ENCODE measurements at regions not wholly inside any gene's neighbourhood (a gene's known extent, or its start where the extent isn't known, plus 50 kb on each side); places are given as distances from the start of the nearest gene placed in this dataset.

GRCh38 chr5:123286891-123287290 is 136.3 kb downstream of the CEP120 start:
- TF ChIP-seq EZH2phosphoT487 (IDR thresholded peaks at IDR 0.05): no peak
- TF ChIP-seq CTCF (IDR thresholded peaks at IDR 0.05): no peak
- TF ChIP-seq EZH2 (IDR thresholded peaks at IDR 0.05): no peak

Measured in neural progenitor cell (in vitro differentiated cells).